Adrenal gland (tissue), 5 donors: ENCODE measurements at regions not wholly inside any gene's neighbourhood (a gene's known extent, or its start where the extent isn't known, plus 50 kb on each side); places are given as distances from the start of the nearest gene placed in this dataset.

Experiments used
- CTCF ChIP-seq, 6 experiments: fragments of 450-650 bp in 4 of 6; fragments of 200-600 bp in 2 of 6; sonication (generic) in 1 of 6; IDR thresholded peaks; 1 replicate in 5 of 6; 2 replicates in 1 of 6; pipeline versions ENCODE4 v1.5.1 to v1.8.0; 2016 to 2021; ENCODE audit warnings: antibody characterized with exemption in 6 of 6, mild to moderate bottlenecking in 2 of 6, moderate library complexity in 1 of 6
- POLR2A ChIP-seq, 2 donors: fragments of 450-650 bp; IDR thresholded peaks; one replicate each; pipeline ENCODE4 v1.6.1; 2017; ENCODE audit warnings: antibody characterized with exemption in 2 of 2, mild to moderate bottlenecking in 2 of 2, moderate library complexity in 1 of 2
- donor health status: DM: no; HTN: no; CAD: no.

DNA sequence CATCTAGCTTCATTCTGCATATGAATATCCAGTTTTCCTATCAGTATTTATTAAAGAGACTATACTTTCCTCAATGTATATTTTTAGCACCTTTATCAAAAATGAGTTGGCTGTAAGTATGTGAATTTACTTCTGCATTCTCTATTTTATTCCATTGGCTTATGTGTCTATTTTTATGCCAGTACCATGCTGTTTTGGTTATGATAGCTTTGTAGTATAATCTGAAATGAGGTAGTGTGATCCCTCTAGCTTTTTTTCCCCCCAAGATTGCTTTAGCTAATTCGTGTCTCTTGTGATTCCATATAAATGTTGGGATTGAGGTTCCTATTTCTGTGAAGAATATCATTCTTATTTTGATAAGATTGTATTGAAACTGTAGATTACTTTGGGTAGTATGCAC lies 469.1 kb upstream of the MAP3K7 start:
- TF ChIP-seq CTCF (IDR thresholded peaks at IDR 0.05) (no peak), POLR2A (IDR thresholded peaks at IDR 0.05) (no peak)
